IMR-90 (cell line): ENCODE measurements at regions not wholly inside any gene's neighbourhood (a gene's known extent, or its start where the extent isn't known, plus 50 kb on each side); places are given as distances from the start of the nearest gene placed in this dataset.

Experiments used
- ATAC-seq: fragments of 200-7000 bp; cut with Tn5 transposase; 2 replicates; pipeline ENCODE4 v1.9.1; 2020; ENCODE audit warnings: low read depth, mild to moderate bottlenecking, moderate library complexity
- BruUV-seq: library from RNA; stranded (reverse); fragments of 400-500 nt; replicated peaks from 2 replicates; lab custom pipeline; 2021; lab: Mats Ljungman, UMichigan
- CTCF ChIA-PET: fragments of 300-600 bp; formaldehyde crosslinking; extraction: SDS; loops from one replicate; lab custom pipeline; 2021; ENCODE audit warnings: antibody characterized with exemption; lab: Yijun Ruan, JAX
- POLR2A ChIA-PET: fragments of 300-600 bp; sonication (Branson Sonifier 250); formaldehyde crosslinking; loops from one replicate; lab custom pipeline; 2022; ENCODE audit warnings: antibody characterized with exemption; ENCODE audit not compliant: unreplicated experiment; lab: Charles Lee
- DNase-seq: peaks from one replicate; pipeline ENCODE4 v3.0.0; 2013
- H2AFZ ChIP-seq: replicated peaks from 2 replicates; pipeline ENCODE3; 2013; ENCODE audit warnings: low read length, mild to moderate bottlenecking; ENCODE audit not compliant: poor library complexity
- H2AK5ac ChIP-seq: 2 replicates; pipeline ENCODE4 v1.6.1; 2013; ENCODE audit warnings: low read depth, low read length, inconsistent platforms
- H2AK9ac ChIP-seq: replicated peaks from 2 replicates; pipeline ENCODE3; 2013; ENCODE audit warnings: mild to moderate bottlenecking, low read depth, low read length, moderate library complexity; ENCODE audit not compliant: poor library complexity
- H2BK120ac ChIP-seq: 2 replicates; pipeline ENCODE4 v1.6.1; 2013; ENCODE audit warnings: low read depth, low read length, inconsistent platforms
- H2BK15ac ChIP-seq: 3 replicates; pipeline ENCODE4 v1.6.1; 2013; ENCODE audit warnings: low read depth, low read length, inconsistent platforms
- H2BK20ac ChIP-seq: 2 replicates; pipeline ENCODE4 v1.6.1; 2013; ENCODE audit warnings: low read depth, mild to moderate bottlenecking, inconsistent platforms, low read length, moderate library complexity
- H2BK5ac ChIP-seq: 2 replicates; pipeline ENCODE4 v1.6.1; 2013; ENCODE audit warnings: mild to moderate bottlenecking, low read depth, low read length, inconsistent platforms; ENCODE audit not compliant: poor library complexity, severe bottlenecking
- H3K14ac ChIP-seq: replicated peaks from 2 replicates; pipeline ENCODE4 v1.6.1; 2013; ENCODE audit warnings: low read depth, low read length, inconsistent platforms
- H3K18ac ChIP-seq: 2 replicates; pipeline ENCODE4 v1.6.1; 2013; ENCODE audit warnings: low read depth, low read length, control low read depth
- H3K23ac ChIP-seq: 2 replicates; pipeline ENCODE4 v1.6.1; 2013; ENCODE audit warnings: low read depth, low read length, inconsistent platforms
- H3K27ac ChIP-seq: 2 replicates; pipeline ENCODE4 v1.5.1; 2013; ENCODE audit warnings: mild to moderate bottlenecking, control low read depth, low read length; ENCODE audit not compliant: insufficient read depth
- H3K27me3 ChIP-seq: 2 replicates; pipeline ENCODE4 v1.6.1; 2013; ENCODE audit warnings: low read length; ENCODE audit not compliant: control insufficient read depth, insufficient read depth
- H3K36me3 ChIP-seq: 2 replicates; pipeline ENCODE4 v1.6.1; 2013; ENCODE audit warnings: low read length, mixed read lengths; ENCODE audit not compliant: control insufficient read depth, insufficient read depth
- H3K4ac ChIP-seq: 2 replicates; pipeline ENCODE4 v1.6.1; 2013; ENCODE audit warnings: low read depth, low read length, inconsistent platforms
- H3K4me1 ChIP-seq: 2 replicates; pipeline ENCODE4 v1.6.1; 2013; ENCODE audit warnings: low read length, mixed read lengths; ENCODE audit not compliant: control insufficient read depth, insufficient read depth
- H3K4me2 ChIP-seq: 2 replicates; pipeline ENCODE4 v1.6.1; 2013; ENCODE audit warnings: low read depth, mild to moderate bottlenecking, control low read depth, low read length, moderate library complexity
- H3K4me3 ChIP-seq: 2 replicates; pipeline ENCODE4 v1.5.1; 2013; ENCODE audit warnings: low read depth, mild to moderate bottlenecking, control low read depth, low read length, moderate library complexity; ENCODE audit not compliant: insufficient read depth
- H3K56ac ChIP-seq: 2 replicates; pipeline ENCODE4 v1.6.1; 2013; ENCODE audit warnings: low read length, inconsistent platforms; ENCODE audit not compliant: insufficient read depth; ENCODE audit errors: extremely low read depth
- H3K79me1 ChIP-seq, 2 experiments: 2 replicates each; pipeline ENCODE4 v1.6.1; 2013; ENCODE audit warnings: low read length in 2 of 2, inconsistent platforms in 1 of 2, low read depth in 1 of 2
- H3K9ac ChIP-seq: 2 replicates; pipeline ENCODE4 v1.6.1; 2013; ENCODE audit warnings: low read depth, low read length, control low read depth
- H3K9me1 ChIP-seq: 2 replicates; pipeline ENCODE4 v1.6.1; 2013; ENCODE audit warnings: low read length, inconsistent platforms; ENCODE audit not compliant: insufficient read depth
- H3K9me3 ChIP-seq: 2 replicates; pipeline ENCODE4 v1.6.1; 2013; ENCODE audit warnings: low read length; ENCODE audit not compliant: control insufficient read depth, insufficient read depth
- H4K20me1 ChIP-seq: 2 replicates; pipeline ENCODE4 v1.6.1; 2013; ENCODE audit warnings: low read length, inconsistent platforms; ENCODE audit not compliant: insufficient read depth
- H4K5ac ChIP-seq: 2 replicates; pipeline ENCODE4 v1.6.1; 2013; ENCODE audit warnings: mild to moderate bottlenecking, low read depth, low read length, control low read depth
- H4K8ac ChIP-seq, 2 experiments: 2 replicates each; pipeline ENCODE4 v1.6.1; 2013; ENCODE audit warnings: low read depth in 2 of 2, low read length in 2 of 2, control low read depth in 1 of 2, inconsistent platforms in 1 of 2
- H4K91ac ChIP-seq: 2 replicates; pipeline ENCODE4 v1.6.1; 2013; ENCODE audit warnings: low read depth, low read length, inconsistent platforms; ENCODE audit not compliant: insufficient read depth
- MXI1 ChIP-seq: IDR thresholded peaks from 2 replicates; pipeline ENCODE4 v1.6.1; 2012; ENCODE audit warnings: low read depth, mild to moderate bottlenecking, low read length, moderate library complexity, borderline replicate concordance
- WGBS, 2 experiments: methylation state at CpG; one replicate each; pipeline versions ENCODE4 v1.1.5 to v1.1.7; 2013; ENCODE audit warnings: missing lambda C conversion rate in 2 of 2; ENCODE audit not compliant: insufficient read length in 1 of 2; ENCODE audit errors: extremely low coverage in 2 of 2; 5-methylcytosine and 5-hydroxymethylcytosine counted together
- dilution Hi-C: fragments of 300-500 bp; cut with HindIII; formaldehyde crosslinking; loops from one replicate; pipeline ENCODE4 v1.14.3; 2018; ENCODE audit warnings: low sequenced_read_pairs; ENCODE audit not compliant: unreplicated experiment
- in situ Hi-C: fragments of 300-500 bp; cut with MboI; formaldehyde crosslinking; loops from 3 replicates; pipeline ENCODE4 v1.14.3; 2019; ENCODE audit warnings: low sequenced_read_pairs, inconsistent platforms, mixed read lengths
- intact Hi-C: fragments of 100-400 bp; cut with micrococcal nuclease; formaldehyde crosslinking; loops from 2 replicates; pipeline ENCODE4 v1.10.0; 2022

DNA sequence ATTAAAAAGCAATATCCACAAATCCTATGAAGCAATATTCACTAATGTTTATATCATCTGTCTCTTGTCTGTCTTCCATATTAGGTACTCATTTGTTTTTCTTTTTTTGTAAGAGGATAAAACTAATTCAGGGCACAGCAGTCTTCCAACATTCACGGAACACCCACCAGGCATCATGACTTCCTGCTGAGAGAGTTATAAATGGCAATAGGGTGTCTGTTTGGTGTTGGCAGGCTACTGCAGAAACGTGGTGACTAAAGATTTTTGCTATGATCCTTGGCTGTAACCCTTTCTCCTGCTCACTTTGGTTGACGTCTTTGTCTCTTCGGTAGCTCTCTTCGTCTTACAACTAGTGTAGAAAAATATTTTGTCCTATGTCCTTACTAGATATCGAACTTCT is 860.6 kb upstream of the MGAT4C start:
- Histone ChIP-seq H2AK9ac (no peak overlapping the region), H3K36me3 (no peaks in the 10 kb centered on the region), H4K20me1 (no peaks in the 10 kb centered on the region), H4K5ac (no peak overlapping the region), H2BK15ac (no peak overlapping the region), H2BK5ac (no peak overlapping the region), H3K23ac (no peak overlapping the region), H3K27me3 (no peaks in the 10 kb centered on the region), H3K4ac (no peak overlapping the region), H3K27ac (no peak overlapping the region), H3K18ac (no peak overlapping the region), H2AK5ac (no peak overlapping the region), H3K9me1 (no peaks in the 10 kb centered on the region), H3K9ac (no peak overlapping the region), H3K56ac (no peak overlapping the region), H2BK20ac (no peak overlapping the region), H2AFZ (no peak overlapping the region), H3K14ac (no peak overlapping the region), H2BK120ac (no peak overlapping the region), H4K91ac (no peak overlapping the region), H3K4me2 (no peak overlapping the region), H3K4me1 (no peaks in the 10 kb centered on the region), H4K8ac (no peak overlapping the region), H3K79me1 (no peaks in the 10 kb centered on the region), H3K4me3 (no peak overlapping the region), H3K9me3 (no peaks in the 10 kb centered on the region)
- dilution Hi-C loops (no loop called here), intact Hi-C loops (no loop called here), in situ Hi-C loops (no loop called here)
- TF ChIP-seq MXI1, result no peak
- POLR2A ChIA-PET, result no interaction called here
- DNase-seq (no peak), ATAC-seq (no peak)
- CTCF ChIA-PET, result no interaction called here
- no CpG with 5 or more reads among the region's 6 CpGs for WGBS, 2 experiments
- no TSS peak for BruUV-seq
